ENCODE measurements at regions not wholly inside any gene's neighbourhood (a gene's known extent, or its start where the extent isn't known, plus 50 kb on each side); places are given as distances from the start of the nearest gene placed in this dataset.

- no peak for DNase-seq
- no peaks in the 10 kb centered on the region for H3K27me3 ChIP-seq
- intact Hi-C loops (cut with DNase I; ENCODE audit: low total_unique reads) = no loop called here
- no peak overlapping the region for H3K27ac ChIP-seq
- H3K36me3 ChIP-seq = no peaks in the 10 kb centered on the region
- no peaks in the 10 kb centered on the region for H3K9me3 ChIP-seq
- no peak overlapping the region for H3K4me3 ChIP-seq
- H3K4me1 ChIP-seq = no peaks in the 10 kb centered on the region
- TF ChIP-seq POLR2A (IDR thresholded peaks at IDR 0.05) (no peak), CTCF (IDR thresholded peaks at IDR 0.05) (no peak)
These were observed 99.1 kb upstream of the CACNA2D1 start for GRCh38 chr7:82542665-82543064.

GRCh38 chr7:82539969-82540368, 96.4 kb upstream of the CACNA2D1 start:
- intact Hi-C loops (cut with DNase I; ENCODE audit: low total_unique reads) = no loop called here
- Histone ChIP-seq H3K4me3 (no peak overlapping the region), H3K4me1 (no peaks in the 10 kb centered on the region), H3K36me3 (no peaks in the 10 kb centered on the region), H3K9me3 (no peaks in the 10 kb centered on the region), H3K27me3 (no peaks in the 10 kb centered on the region), H3K27ac (no peak overlapping the region)
- DNase-seq = no peak
- TF ChIP-seq POLR2A (IDR thresholded peaks at IDR 0.05) = no peak
- TF ChIP-seq CTCF (IDR thresholded peaks at IDR 0.05) = no peak

DNA sequence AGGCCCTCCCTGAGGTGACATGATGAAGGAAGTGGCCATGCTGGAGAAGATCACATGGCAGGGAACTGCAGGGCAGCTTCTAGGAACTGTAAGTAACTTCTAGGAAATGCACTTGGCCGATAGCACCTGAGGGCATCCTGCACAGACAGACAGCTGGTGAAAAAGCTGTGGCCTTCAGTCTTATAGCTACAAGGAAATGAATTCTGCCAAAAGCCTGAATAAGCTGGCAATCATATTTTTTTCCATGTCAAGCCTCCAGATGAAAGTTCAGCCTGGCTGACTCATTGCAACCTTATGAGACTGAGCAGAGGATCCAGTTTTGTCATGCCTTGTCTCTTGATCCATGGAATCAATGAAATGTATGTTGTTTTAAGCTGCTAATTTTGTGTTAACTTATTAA, 91.1 kb upstream of the CACNA2D1 start:
- H3K9me3 ChIP-seq = no peaks in the 10 kb centered on the region
- no peaks in the 10 kb centered on the region for H3K27me3 ChIP-seq
- H3K36me3 ChIP-seq = no peaks in the 10 kb centered on the region
- no peak for TF ChIP-seq CTCF (IDR thresholded peaks at IDR 0.05)
- TF ChIP-seq POLR2A (IDR thresholded peaks at IDR 0.05) = no peak
- H3K4me1 ChIP-seq = no peaks in the 10 kb centered on the region
- H3K27ac ChIP-seq = no peak overlapping the region
- no peak overlapping the region for H3K4me3 ChIP-seq
- intact Hi-C loops (cut with DNase I; ENCODE audit: low total_unique reads) = no loop called here
- no peak for DNase-seq

DNA sequence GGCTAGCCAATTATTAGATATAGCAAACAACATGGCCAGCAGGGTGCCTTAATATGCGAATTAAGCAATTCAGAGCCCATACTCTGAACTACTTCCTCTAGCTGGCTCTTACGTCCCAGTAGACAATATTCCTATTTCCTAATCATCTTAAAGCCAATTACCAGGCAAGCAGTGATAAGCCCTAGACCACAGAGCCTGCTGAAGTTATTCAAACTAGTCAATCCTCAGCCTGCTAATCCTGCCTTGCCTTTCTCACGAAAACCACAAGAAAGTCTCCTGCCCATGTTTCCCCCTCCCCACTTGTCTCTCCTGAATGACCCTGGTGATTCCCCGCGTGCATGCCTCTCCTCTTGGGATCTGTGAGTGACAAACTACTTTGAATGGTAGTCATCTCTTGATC, 86.8 kb upstream of the CACNA2D1 start:
- intact Hi-C loops (cut with DNase I; ENCODE audit: low total_unique reads) = no loop called here
- H3K27me3 ChIP-seq = no peaks in the 10 kb centered on the region
- DNase-seq = no peak
- H3K4me1 ChIP-seq = no peaks in the 10 kb centered on the region
- H3K4me3 ChIP-seq = no peak overlapping the region
- no peak overlapping the region for H3K27ac ChIP-seq
- H3K9me3 ChIP-seq = no peaks in the 10 kb centered on the region
- TF ChIP-seq CTCF (IDR thresholded peaks at IDR 0.05) = no peak
- TF ChIP-seq POLR2A (IDR thresholded peaks at IDR 0.05) = no peak
- H3K36me3 ChIP-seq = no peaks in the 10 kb centered on the region

DNA sequence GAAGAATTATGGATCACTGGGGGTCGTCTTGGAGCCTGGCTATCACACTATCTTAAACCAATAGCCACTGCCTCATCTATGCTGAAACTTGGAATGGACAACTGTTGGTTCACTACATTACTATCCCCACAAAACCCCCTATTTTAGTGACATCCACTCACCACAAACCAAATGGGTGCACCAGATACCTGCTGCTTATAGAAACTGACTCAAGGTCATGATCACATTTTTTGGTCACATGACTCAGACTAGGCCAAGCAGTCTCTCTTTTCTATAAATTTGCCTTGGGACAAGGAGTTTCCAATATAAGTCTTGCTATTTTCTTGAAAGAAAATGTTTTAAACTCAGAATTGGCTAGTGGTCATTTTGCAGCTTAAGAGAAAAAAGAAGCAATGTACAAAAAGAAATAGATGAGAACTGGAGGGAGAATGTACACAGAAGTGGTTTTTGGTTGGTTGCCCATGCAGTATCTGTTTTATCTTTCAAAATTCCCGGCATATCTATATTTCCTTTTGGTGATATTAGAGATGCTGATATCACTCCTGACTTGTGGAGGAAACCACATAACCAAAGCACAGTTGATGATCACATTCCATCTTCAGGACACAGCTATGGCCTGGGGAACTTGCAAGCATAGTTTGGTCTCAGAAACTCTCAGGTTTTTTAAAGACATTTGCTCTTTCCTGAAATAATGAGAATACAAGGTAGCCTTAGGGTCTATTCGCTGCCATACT, 85.2 kb upstream of the CACNA2D1 start:
- no peak for DNase-seq
- no peaks in the 10 kb centered on the region for H3K36me3 ChIP-seq
- TF ChIP-seq POLR2A (IDR thresholded peaks at IDR 0.05) = no peak
- no peak for TF ChIP-seq CTCF (IDR thresholded peaks at IDR 0.05)
- no peaks in the 10 kb centered on the region for H3K4me1 ChIP-seq
- no peaks in the 10 kb centered on the region for H3K9me3 ChIP-seq
- intact Hi-C loops (cut with DNase I; ENCODE audit: low total_unique reads) = no loop called here
- H3K4me3 ChIP-seq = no peak overlapping the region
- no peaks in the 10 kb centered on the region for H3K27me3 ChIP-seq
- no peak overlapping the region for H3K27ac ChIP-seq

All from uterus (tissue), 3 donors.